H1 (cell line): ENCODE measurements at regions not wholly inside any gene's neighbourhood (a gene's known extent, or its start where the extent isn't known, plus 50 kb on each side); places are given as distances from the start of the nearest gene placed in this dataset.

Experiments
- CTCF ChIA-PET: fragments of 300-600 bp; sonication (Branson Sonifier 250); formaldehyde crosslinking; loops from one replicate; lab custom pipeline; 2021; ENCODE audit not compliant: partially characterized antibody; lab: Charles Lee
- POLR2A ChIA-PET: fragments of 300-600 bp; sonication (Branson Sonifier 250); formaldehyde crosslinking; loops from one replicate; lab custom pipeline; 2021; ENCODE audit warnings: inconsistent platforms; ENCODE audit not compliant: partially characterized antibody; lab: Charles Lee
- DNase-seq, 2 experiments: peaks; one replicate each; pipeline versions ENCODE4 v3.0.0 to v3.0.0-alpha.2; 2010 to 2022; ENCODE audit warnings: low spot score in 2 of 2, low read depth in 1 of 2, mixed read lengths in 1 of 2
- FAIRE-seq: peaks from 2 replicates; lab custom pipeline; 2011; peaks lifted over from hg19 to GRCh38; lab: Jason Lieb, UNC
- H2AFZ ChIP-seq: 2 replicates; pipeline ENCODE4 v1.8.1; 2012; ENCODE audit warnings: low read length, inconsistent platforms
- H2AK5ac ChIP-seq: 2 replicates; pipeline ENCODE4 v1.6.1; 2013; ENCODE audit warnings: low read depth, low read length
- H2BK120ac ChIP-seq: replicated peaks from 2 replicates; pipeline ENCODE3; 2013; ENCODE audit warnings: low read depth, low read length, inconsistent platforms
- H2BK12ac ChIP-seq: 2 replicates; pipeline ENCODE4 v1.6.1; 2013; ENCODE audit warnings: low read depth, low read length
- H2BK15ac ChIP-seq: 2 replicates; pipeline ENCODE4 v1.6.1; 2013; ENCODE audit warnings: low read length
- H2BK20ac ChIP-seq: 2 replicates; pipeline ENCODE4 v1.6.1; 2013; ENCODE audit warnings: low read length
- H2BK5ac ChIP-seq: 2 replicates; pipeline ENCODE4 v1.6.1; 2013; ENCODE audit warnings: low read depth, low read length
- H3K14ac ChIP-seq: 2 replicates; pipeline ENCODE4 v1.6.1; 2013; ENCODE audit warnings: inconsistent platforms; ENCODE audit not compliant: insufficient read length
- H3K18ac ChIP-seq: 2 replicates; pipeline ENCODE4 v1.6.1; 2013; ENCODE audit warnings: low read length; ENCODE audit errors: extremely low read depth
- H3K23ac ChIP-seq: 2 replicates; pipeline ENCODE4 v1.6.1; 2013; ENCODE audit warnings: inconsistent platforms; ENCODE audit not compliant: insufficient read length
- H3K23me2 ChIP-seq: 2 replicates; pipeline ENCODE4 v1.6.1; 2013; ENCODE audit warnings: low read depth, low read length
- H3K27ac ChIP-seq: 2 replicates; pipeline ENCODE4 v1.6.1; 2011; ENCODE audit warnings: low read depth, low read length, inconsistent platforms
- H3K27me3 ChIP-seq, 4 experiments: replicated peaks in 1 of 4; 1 replicate in 1 of 4; 2 replicates in 3 of 4; pipeline versions ENCODE4 v1.6.1 to v1.8.1; 2011 to 2013; ENCODE audit warnings: low read length in 3 of 4, mild to moderate bottlenecking in 3 of 4, inconsistent platforms in 2 of 4, mixed read lengths in 2 of 4, moderate library complexity in 1 of 4; ENCODE audit not compliant: control insufficient read depth in 3 of 4, insufficient read depth in 3 of 4; ENCODE audit errors: extremely low read depth in 1 of 4
- H3K36me3 ChIP-seq, 4 experiments: 2 replicates each; pipeline versions ENCODE4 v1.6.1 to v1.8.1; 2011 to 2013; ENCODE audit warnings: mild to moderate bottlenecking in 4 of 4, low read length in 3 of 4, moderate library complexity in 2 of 4, control low read depth in 1 of 4, inconsistent platforms in 1 of 4; ENCODE audit not compliant: insufficient read depth in 4 of 4, control insufficient read depth in 2 of 4
- H3K4ac ChIP-seq: replicated peaks from 2 replicates; pipeline ENCODE3; 2013; ENCODE audit warnings: low read length, low read depth, mixed read lengths, inconsistent platforms; ENCODE audit not compliant: insufficient read length
- H3K4me1 ChIP-seq, 4 experiments: replicated peaks in 1 of 4; 1 replicate in 1 of 4; 2 replicates in 3 of 4; pipeline versions ENCODE4 v1.6.1 to v1.8.1; 2011 to 2013; ENCODE audit warnings: low read length in 3 of 4, inconsistent platforms in 2 of 4, mixed read lengths in 1 of 4; ENCODE audit not compliant: insufficient read depth in 4 of 4, control insufficient read depth in 3 of 4
- H3K4me2 ChIP-seq, 2 experiments: 2 replicates each; pipeline versions ENCODE4 v1.6.1 to v1.8.1; 2011 to 2013; ENCODE audit warnings: low read depth in 2 of 2, low read length in 2 of 2, control low read depth in 1 of 2, inconsistent platforms in 1 of 2, mild to moderate bottlenecking in 1 of 2; ENCODE audit not compliant: insufficient read depth in 1 of 2
- H3K4me3 ChIP-seq, 4 experiments: fragments of 200-600, 300-600 bp in 1 of 4; sonication (generic), shearing (Covaris generic), sonication (Bioruptor Twin) in 1 of 4; 2 replicates each; pipeline versions ENCODE4 v1.5.1 to v1.8.1; 2011 to 2016; ENCODE audit warnings: low read length in 4 of 4, low read depth in 3 of 4, control low read depth in 2 of 4, inconsistent platforms in 2 of 4, mild to moderate bottlenecking in 2 of 4, mixed read lengths in 1 of 4, moderate library complexity in 1 of 4; ENCODE audit not compliant: insufficient read depth in 2 of 4; ENCODE audit errors: extremely low read depth in 1 of 4
- H3K56ac ChIP-seq: replicated peaks from 2 replicates; pipeline ENCODE3; 2013; ENCODE audit warnings: low read depth, mild to moderate bottlenecking, mixed read lengths, low read length, inconsistent platforms; ENCODE audit not compliant: insufficient read length
- H3K79me1 ChIP-seq: 2 replicates; pipeline ENCODE4 v1.6.1; 2013; ENCODE audit warnings: low read depth, low read length, control low read depth
- H3K79me2 ChIP-seq, 2 experiments: 2 replicates each; pipeline versions ENCODE4 v1.6.1 to v1.8.1; 2012 to 2013; ENCODE audit warnings: low read length in 2 of 2, mild to moderate bottlenecking in 2 of 2, inconsistent platforms in 1 of 2; ENCODE audit not compliant: insufficient read depth in 2 of 2, control insufficient read depth in 1 of 2
- H3K9ac ChIP-seq, 4 experiments: replicated peaks in 1 of 4; 1 replicate in 1 of 4; 2 replicates in 3 of 4; pipeline versions ENCODE4 v1.6.1 to v1.8.1; 2011 to 2013; ENCODE audit warnings: low read depth in 3 of 4, low read length in 3 of 4, control low read depth in 2 of 4, mild to moderate bottlenecking in 2 of 4, moderate library complexity in 2 of 4, inconsistent platforms in 1 of 4; ENCODE audit errors: extremely low read depth in 1 of 4
- H3K9me3 ChIP-seq, 2 experiments: 2 replicates each; pipeline versions ENCODE4 v1.6.1 to v1.8.1; 2012 to 2013; ENCODE audit warnings: mild to moderate bottlenecking in 2 of 2, moderate library complexity in 2 of 2, control low read depth in 1 of 2, inconsistent platforms in 1 of 2, low read depth in 1 of 2, low read length in 1 of 2, mixed read lengths in 1 of 2; ENCODE audit not compliant: insufficient read depth in 2 of 2
- H4K20me1 ChIP-seq, 2 experiments: replicated peaks in 1 of 2; 2 replicates each; pipeline versions ENCODE3 to v1.8.1; 2011 to 2013; ENCODE audit warnings: inconsistent platforms in 2 of 2, low read length in 2 of 2, mild to moderate bottlenecking in 1 of 2; ENCODE audit not compliant: insufficient read depth in 2 of 2, control insufficient read depth in 1 of 2
- H4K5ac ChIP-seq: 2 replicates; pipeline ENCODE4 v1.6.1; 2013; ENCODE audit warnings: low read length, low read depth, mixed read lengths, inconsistent platforms; ENCODE audit not compliant: insufficient read length
- H4K8ac ChIP-seq: 2 replicates; pipeline ENCODE4 v1.8.0; 2013; ENCODE audit warnings: mild to moderate bottlenecking, moderate library complexity, low read length, inconsistent platforms; ENCODE audit not compliant: insufficient read depth; ENCODE audit errors: extremely low read depth
- H4K91ac ChIP-seq: replicated peaks from 2 replicates; pipeline ENCODE3; 2013; ENCODE audit warnings: low read length, mixed read lengths, inconsistent platforms; ENCODE audit not compliant: insufficient read length
- CHD2 ChIP-seq: IDR thresholded peaks from 2 replicates; pipeline ENCODE4 v1.6.1; 2012; ENCODE audit warnings: low read length, improper control_type of control experiment
- EZH2 ChIP-seq: fragments of 200-600 bp; sonication (generic); IDR thresholded peaks from 2 replicates; pipeline ENCODE4 v1.7.1; 2012; ENCODE audit warnings: low read depth, mild to moderate bottlenecking, moderate library complexity, low read length, inconsistent platforms; ENCODE audit not compliant: severe bottlenecking
- HDAC2 ChIP-seq, 2 experiments: fragments of 300-600 bp in 1 of 2; sonication (generic) in 1 of 2; IDR thresholded peaks; 2 replicates each; pipeline ENCODE4 v1.6.1; 2011 to 2012; ENCODE audit warnings: low read depth in 2 of 2, low read length in 2 of 2, mild to moderate bottlenecking in 2 of 2, moderate library complexity in 2 of 2, borderline replicate concordance in 1 of 2, inconsistent platforms in 1 of 2
- MAFK ChIP-seq: IDR thresholded peaks from 2 replicates; pipeline ENCODE4 v1.6.1; 2012; ENCODE audit warnings: low read depth, mild to moderate bottlenecking, improper control_type of control experiment, low read length
- MAX ChIP-seq: IDR thresholded peaks from 2 replicates; pipeline ENCODE4 v1.6.1; 2012; ENCODE audit warnings: inconsistent platforms
- RAD21 ChIP-seq, 2 experiments: IDR thresholded peaks in 1 of 2; conservative IDR thresholded peaks in 1 of 2; 2 replicates each; pipeline ENCODE4 v1.6.1; 2011; ENCODE audit warnings: low read depth in 2 of 2, low read length in 2 of 2, improper control_type of control experiment in 1 of 2, inconsistent platforms in 1 of 2, mild to moderate bottlenecking in 1 of 2, moderate library complexity in 1 of 2
- RNF2 ChIP-seq: fragments of 200-900, 300-1000 bp; sonication (generic); IDR thresholded peaks from 2 replicates; pipeline ENCODE4 v1.7.1; 2016; ENCODE audit warnings: borderline replicate concordance, low read depth, mild to moderate bottlenecking, antibody characterized with exemption, low read length; ENCODE audit not compliant: poor library complexity, severe bottlenecking; ENCODE audit errors: missing control alignments
- SIN3A ChIP-seq, 2 experiments: IDR thresholded peaks in 1 of 2; conservative IDR thresholded peaks in 1 of 2; 2 replicates each; pipeline ENCODE4 v1.6.1; 2011 to 2012; ENCODE audit warnings: low read length in 2 of 2, improper control_type of control experiment in 1 of 2, low read depth in 1 of 2, mild to moderate bottlenecking in 1 of 2
- SP1 ChIP-seq: IDR thresholded peaks from 2 replicates; pipeline ENCODE4 v1.6.1; 2011; ENCODE audit warnings: low read depth, low read length
- SP2 ChIP-seq: IDR thresholded peaks from 2 replicates; pipeline ENCODE4 v1.6.1; 2012; ENCODE audit warnings: mild to moderate bottlenecking, low read length, inconsistent platforms
- SP4 ChIP-seq: IDR thresholded peaks from 2 replicates; pipeline ENCODE4 v1.6.1; 2012; ENCODE audit warnings: low read length, inconsistent platforms
- TAF1 ChIP-seq: IDR thresholded peaks from 2 replicates; pipeline ENCODE4 v1.6.1; 2011; ENCODE audit warnings: mild to moderate bottlenecking, low read depth, low read length
- TAF7 ChIP-seq: optimal IDR thresholded peaks from 2 replicates; pipeline ENCODE3; 2011; ENCODE audit warnings: low read depth, mild to moderate bottlenecking, inconsistent platforms, low read length, moderate library complexity, borderline replicate concordance
- TCF12 ChIP-seq: IDR thresholded peaks from 2 replicates; pipeline ENCODE4 v1.6.1; 2011; ENCODE audit warnings: low read depth, mild to moderate bottlenecking, low read length
- WGBS, 2 experiments: shearing (Covaris generic) in 1 of 2; methylation state at CpG; one replicate each; pipeline versions ENCODE4 v1.1.6 to v1.1.7; 2013 to 2015; ENCODE audit warnings: low lambda C conversion rate in 2 of 2, mixed read lengths in 2 of 2, inconsistent platforms in 1 of 2, low coverage in 1 of 2, missing lambda C conversion rate in 1 of 2; ENCODE audit not compliant: insufficient replicate concordance in 2 of 2, insufficient coverage in 1 of 2, insufficient read length in 1 of 2; ENCODE audit errors: extremely low coverage in 1 of 2, missing lambda C conversion rate in 1 of 2; 5-methylcytosine and 5-hydroxymethylcytosine counted together

DNA sequence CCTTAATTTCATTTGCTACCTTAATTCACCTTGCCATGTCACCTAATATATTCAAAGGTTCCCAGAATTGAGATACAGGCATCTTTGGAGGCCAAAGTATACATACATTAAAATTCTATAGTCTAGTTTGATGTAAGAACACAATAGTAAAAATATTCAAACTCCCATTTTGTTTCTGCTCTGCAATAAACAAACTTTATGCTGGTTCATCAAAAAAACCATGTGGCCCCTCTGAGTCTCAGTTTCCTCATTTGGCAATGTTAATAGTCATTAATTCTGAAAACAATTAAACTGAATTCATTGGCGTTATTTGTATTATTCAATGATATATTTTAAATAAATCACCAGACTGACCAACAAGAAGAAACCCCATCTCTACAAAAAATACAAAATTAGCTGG is 639.4 kb upstream of the INTU start:
- FAIRE-seq (no peak), DNase-seq (no peak)
- Histone ChIP-seq H3K4me2 (no peak overlapping the region), H2BK120ac (no peak overlapping the region), H4K20me1 (no peaks in the 10 kb centered on the region), H3K23me2 (no peaks in the 10 kb centered on the region), H3K4ac (no peak overlapping the region), H3K4me1 (no peaks in the 10 kb centered on the region), H3K56ac (no peak overlapping the region), H2BK15ac (no peak overlapping the region), H2BK12ac (no peak overlapping the region), H3K9me3 (no peaks in the 10 kb centered on the region), H3K27ac (no peak overlapping the region), H2BK20ac (no peak overlapping the region), H2AFZ (no peak overlapping the region), H3K79me2 (no peaks in the 10 kb centered on the region), H3K14ac (no peak overlapping the region), H2AK5ac (no peak overlapping the region), H3K36me3 (peaks cover 0 to 3% (median 0%) of the 10 kb centered on the region in 4 experiments; a peak in 1 of 8 replicates), H4K91ac (no peak overlapping the region), H3K4me3 (no peak overlapping the region), H2BK5ac (no peak overlapping the region), H3K18ac (no peak overlapping the region), H3K23ac (no peak overlapping the region), H4K8ac (no peak overlapping the region), H3K27me3 (no peaks in the 10 kb centered on the region), H3K79me1 (no peaks in the 10 kb centered on the region), H3K9ac (no peak overlapping the region), H4K5ac (no peak overlapping the region)
- CTCF ChIA-PET, result no interaction called here
- 92% methylated on average over 1 of the region's 1 CpG; no CpG with 5 or more reads in 1 of the 2 experiments for WGBS, 2 experiments
- POLR2A ChIA-PET, result no interaction called here
- no peak for TF ChIP-seq EZH2
- no peak for TF ChIP-seq SIN3A (conservative IDR thresholded peaks at IDR 0.05 in 1 of 2, IDR thresholded peaks at IDR 0.05 in 1 of 2; ENCODE audit: low read depth in 1 of 2, low read length in 2 of 2)
- TF ChIP-seq HDAC2 (IDR thresholded peaks at IDR 0.05; ENCODE audit: borderline replicate concordance in 1 of 2, low read depth in 2 of 2, low read length in 2 of 2), result no peak
- no peak for TF ChIP-seq RNF2
- TF ChIP-seq TCF12, result no peak
- no peak for TF ChIP-seq MAX
- no peak for TF ChIP-seq SP2
- TF ChIP-seq TAF7, result no peak
- TF ChIP-seq MAFK, result no peak
- TF ChIP-seq SP4, result no peak
- no peak for TF ChIP-seq SP1
- TF ChIP-seq CHD2, result no peak
- TF ChIP-seq TAF1, result no peak
- TF ChIP-seq RAD21 (IDR thresholded peaks at IDR 0.05 in 1 of 2, conservative IDR thresholded peaks at IDR 0.05 in 1 of 2; ENCODE audit: low read depth in 2 of 2, low read length in 2 of 2), result no peak
